K562 (cell line): ENCODE measurements at regions not wholly inside any gene's neighbourhood (a gene's known extent, or its start where the extent isn't known, plus 50 kb on each side); places are given as distances from the start of the nearest gene placed in this dataset.
"Not testable (repeated sequence)": the region's sequence is repeated elsewhere in the genome, so short reads cannot be mapped to it uniquely, and the experiment has no call there.

Source experiments
- IRF2 ChIP-seq: sonication (generic); formaldehyde crosslinking; IDR thresholded peaks from 2 replicates; pipeline ENCODE4 v1.8.1; 2022; ENCODE audit warnings: mild to moderate bottlenecking, missing genetic modification reagents
- JUND ChIP-seq, 2 experiments: IDR thresholded peaks; 2 replicates in 1 of 2; 3 replicates in 1 of 2; pipeline ENCODE4 v1.6.1; 2011; ENCODE audit warnings: borderline replicate concordance in 2 of 2, low read depth in 2 of 2, low read length in 2 of 2, improper control_type of control experiment in 1 of 2, missing biosample characterization in 1 of 2, missing genetic modification characterization in 1 of 2, missing genetic modification reagents in 1 of 2
- PHF21A ChIP-seq: fragments of 450-650 bp; IDR thresholded peaks from 2 replicates; pipeline ENCODE4 v1.6.1; 2017; ENCODE audit warnings: low read depth, borderline replicate concordance
- PHF8 ChIP-seq: fragments of 200-600 bp; sonication (generic); IDR thresholded peaks from 2 replicates; pipeline ENCODE4 v1.6.1; 2012; ENCODE audit warnings: mixed run types, mild to moderate bottlenecking, inconsistent platforms, low read length, moderate library complexity, borderline replicate concordance
- SP1 ChIP-seq: sonication (generic); formaldehyde crosslinking; IDR thresholded peaks from 2 replicates; pipeline ENCODE4 v1.8.1; 2022; ENCODE audit warnings: mild to moderate bottlenecking, missing genetic modification reagents
- TF ChIP-seq, protein P1 (sequence below): fragments of 250-450 bp; sonication (Bioruptor Pico); IDR thresholded peaks from 2 replicates; pipeline ENCODE4 v1.8.0; 2022; ENCODE audit warnings: inconsistent platforms
- TF ChIP-seq, protein P2 (sequence below), 2 experiments: IDR thresholded peaks; 2 replicates each; pipeline ENCODE4 v1.6.1; 2012; ENCODE audit warnings: improper control_type of control experiment in 2 of 2, low read depth in 2 of 2, low read length in 2 of 2, borderline replicate concordance in 1 of 2
- TF ChIP-seq, protein P3 (sequence below), 3 experiments: IDR thresholded peaks in 2 of 3; conservative IDR thresholded peaks in 1 of 3; 2 replicates each; pipeline ENCODE4 v1.5.1; 2011 to 2012; ENCODE audit warnings: low read length in 3 of 3, mild to moderate bottlenecking in 3 of 3, control low read depth in 2 of 3, improper control_type of control experiment in 1 of 3, inconsistent platforms in 1 of 3, low read depth in 1 of 3, mixed read lengths in 1 of 3, moderate library complexity in 1 of 3; ENCODE audit not compliant: insufficient read depth in 2 of 3

DNA sequence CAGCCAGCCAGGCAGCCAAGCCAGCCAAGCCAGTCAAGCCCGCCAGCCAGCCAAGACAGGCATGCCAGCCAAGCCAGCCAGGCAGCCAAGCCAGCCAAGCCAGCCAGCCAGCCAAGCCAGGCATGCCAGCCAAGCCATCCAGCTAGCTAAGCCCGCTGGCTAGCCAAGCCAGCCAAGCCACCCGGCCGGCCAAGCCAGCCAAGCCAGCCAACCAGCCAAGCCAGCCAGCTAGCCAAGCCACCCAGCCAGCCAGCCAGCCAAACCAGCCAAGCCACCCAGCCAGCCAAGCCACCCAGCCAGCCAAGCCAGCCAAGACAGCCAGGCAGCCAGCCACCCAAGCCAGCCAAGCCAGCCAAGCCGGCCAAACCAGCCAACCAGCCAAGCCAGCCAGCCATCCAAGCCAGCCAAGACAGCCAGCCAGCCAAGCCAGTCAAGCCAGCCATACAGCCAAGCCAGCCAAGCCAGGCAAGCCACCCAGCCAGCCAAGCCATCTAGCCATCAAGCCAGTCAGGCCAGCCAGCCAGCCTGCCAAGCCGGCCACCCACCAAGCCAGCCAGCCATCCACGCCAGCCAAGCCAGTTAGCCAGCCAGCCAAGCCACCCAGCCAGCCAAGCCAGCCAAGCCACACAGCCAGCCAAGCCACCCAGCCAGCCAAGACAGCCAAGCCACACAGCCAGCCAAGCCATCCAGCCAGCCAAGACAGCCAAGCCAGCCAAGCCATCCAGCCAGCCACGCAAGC is 349.2 kb upstream of the PLGLB2 start:
- not testable (repeated sequence) for TF ChIP-seq PHF8; PHF21A; JUND (IDR thresholded peaks at IDR 0.05; ENCODE audit: borderline replicate concordance, low read depth, low read length); JUND (tag; IDR thresholded peaks at IDR 0.05; ENCODE audit: borderline replicate concordance, low read depth, low read length); IRF2 (CRISPR knock-in tag); SP1
- TF ChIP-seq, protein P1, sequence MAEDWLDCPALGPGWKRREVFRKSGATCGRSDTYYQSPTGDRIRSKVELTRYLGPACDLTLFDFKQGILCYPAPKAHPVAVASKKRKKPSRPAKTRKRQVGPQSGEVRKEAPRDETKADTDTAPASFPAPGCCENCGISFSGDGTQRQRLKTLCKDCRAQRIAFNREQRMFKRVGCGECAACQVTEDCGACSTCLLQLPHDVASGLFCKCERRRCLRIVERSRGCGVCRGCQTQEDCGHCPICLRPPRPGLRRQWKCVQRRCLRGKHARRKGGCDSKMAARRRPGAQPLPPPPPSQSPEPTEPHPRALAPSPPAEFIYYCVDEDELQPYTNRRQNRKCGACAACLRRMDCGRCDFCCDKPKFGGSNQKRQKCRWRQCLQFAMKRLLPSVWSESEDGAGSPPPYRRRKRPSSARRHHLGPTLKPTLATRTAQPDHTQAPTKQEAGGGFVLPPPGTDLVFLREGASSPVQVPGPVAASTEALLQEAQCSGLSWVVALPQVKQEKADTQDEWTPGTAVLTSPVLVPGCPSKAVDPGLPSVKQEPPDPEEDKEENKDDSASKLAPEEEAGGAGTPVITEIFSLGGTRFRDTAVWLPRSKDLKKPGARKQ (CRISPR knock-in tag) = not testable (repeated sequence)
- TF ChIP-seq, protein P2, sequence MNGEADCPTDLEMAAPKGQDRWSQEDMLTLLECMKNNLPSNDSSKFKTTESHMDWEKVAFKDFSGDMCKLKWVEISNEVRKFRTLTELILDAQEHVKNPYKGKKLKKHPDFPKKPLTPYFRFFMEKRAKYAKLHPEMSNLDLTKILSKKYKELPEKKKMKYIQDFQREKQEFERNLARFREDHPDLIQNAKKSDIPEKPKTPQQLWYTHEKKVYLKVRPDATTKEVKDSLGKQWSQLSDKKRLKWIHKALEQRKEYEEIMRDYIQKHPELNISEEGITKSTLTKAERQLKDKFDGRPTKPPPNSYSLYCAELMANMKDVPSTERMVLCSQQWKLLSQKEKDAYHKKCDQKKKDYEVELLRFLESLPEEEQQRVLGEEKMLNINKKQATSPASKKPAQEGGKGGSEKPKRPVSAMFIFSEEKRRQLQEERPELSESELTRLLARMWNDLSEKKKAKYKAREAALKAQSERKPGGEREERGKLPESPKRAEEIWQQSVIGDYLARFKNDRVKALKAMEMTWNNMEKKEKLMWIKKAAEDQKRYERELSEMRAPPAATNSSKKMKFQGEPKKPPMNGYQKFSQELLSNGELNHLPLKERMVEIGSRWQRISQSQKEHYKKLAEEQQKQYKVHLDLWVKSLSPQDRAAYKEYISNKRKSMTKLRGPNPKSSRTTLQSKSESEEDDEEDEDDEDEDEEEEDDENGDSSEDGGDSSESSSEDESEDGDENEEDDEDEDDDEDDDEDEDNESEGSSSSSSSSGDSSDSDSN (IDR thresholded peaks at IDR 0.05; ENCODE audit: borderline replicate concordance in 1 of 2, low read depth in 2 of 2, low read length in 2 of 2) = not testable (repeated sequence)
- TF ChIP-seq, protein P3, sequence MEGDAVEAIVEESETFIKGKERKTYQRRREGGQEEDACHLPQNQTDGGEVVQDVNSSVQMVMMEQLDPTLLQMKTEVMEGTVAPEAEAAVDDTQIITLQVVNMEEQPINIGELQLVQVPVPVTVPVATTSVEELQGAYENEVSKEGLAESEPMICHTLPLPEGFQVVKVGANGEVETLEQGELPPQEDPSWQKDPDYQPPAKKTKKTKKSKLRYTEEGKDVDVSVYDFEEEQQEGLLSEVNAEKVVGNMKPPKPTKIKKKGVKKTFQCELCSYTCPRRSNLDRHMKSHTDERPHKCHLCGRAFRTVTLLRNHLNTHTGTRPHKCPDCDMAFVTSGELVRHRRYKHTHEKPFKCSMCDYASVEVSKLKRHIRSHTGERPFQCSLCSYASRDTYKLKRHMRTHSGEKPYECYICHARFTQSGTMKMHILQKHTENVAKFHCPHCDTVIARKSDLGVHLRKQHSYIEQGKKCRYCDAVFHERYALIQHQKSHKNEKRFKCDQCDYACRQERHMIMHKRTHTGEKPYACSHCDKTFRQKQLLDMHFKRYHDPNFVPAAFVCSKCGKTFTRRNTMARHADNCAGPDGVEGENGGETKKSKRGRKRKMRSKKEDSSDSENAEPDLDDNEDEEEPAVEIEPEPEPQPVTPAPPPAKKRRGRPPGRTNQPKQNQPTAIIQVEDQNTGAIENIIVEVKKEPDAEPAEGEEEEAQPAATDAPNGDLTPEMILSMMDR (IDR thresholded peaks at IDR 0.05 in 2 of 3, conservative IDR thresholded peaks at IDR 0.05 in 1 of 3; ENCODE audit: insufficient read depth in 2 of 3, low read depth in 1 of 3, low read length in 3 of 3) = not testable (repeated sequence)
